Lower leg skin (tissue), 3 donors: ENCODE measurements at regions not wholly inside any gene's neighbourhood (a gene's known extent, or its start where the extent isn't known, plus 50 kb on each side); places are given as distances from the start of the nearest gene placed in this dataset.

ENCODE experiments used
- POLR2A ChIP-seq, 2 donors: fragments of 450-650 bp; IDR thresholded peaks; one replicate each; pipeline ENCODE4 v1.6.1; 2016 to 2017; ENCODE audit warnings: antibody characterized with exemption in 2 of 2, mild to moderate bottlenecking in 1 of 2, moderate library complexity in 1 of 2
- TF ChIP-seq, protein P1 (sequence below), 3 donors: fragments of 450-650 bp; IDR thresholded peaks; one replicate each; pipeline ENCODE4 v1.5.1; 2016; ENCODE audit warnings: antibody characterized with exemption in 3 of 3, mild to moderate bottlenecking in 3 of 3, moderate library complexity in 2 of 3

DNA sequence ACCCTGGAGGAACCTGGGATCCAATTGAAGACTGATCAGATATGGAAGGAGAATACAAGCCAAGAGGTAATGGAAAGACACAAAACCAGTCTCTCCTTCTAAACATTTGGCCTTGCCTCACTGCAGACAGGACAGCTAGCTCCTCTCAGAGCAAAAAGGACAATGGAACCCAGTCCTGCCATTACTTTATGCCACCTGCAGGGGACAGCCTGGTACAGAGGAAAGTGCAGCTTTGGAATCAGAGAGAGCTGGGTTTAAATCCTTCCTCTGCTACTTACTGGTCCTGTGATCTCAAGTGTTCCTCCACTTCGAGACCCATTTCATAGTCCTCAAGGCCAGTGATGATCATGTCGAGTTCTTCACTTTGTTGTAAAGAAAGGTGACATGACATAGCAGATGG, 159.4 kb upstream of the SMAD3 start:
- TF ChIP-seq, protein P1, sequence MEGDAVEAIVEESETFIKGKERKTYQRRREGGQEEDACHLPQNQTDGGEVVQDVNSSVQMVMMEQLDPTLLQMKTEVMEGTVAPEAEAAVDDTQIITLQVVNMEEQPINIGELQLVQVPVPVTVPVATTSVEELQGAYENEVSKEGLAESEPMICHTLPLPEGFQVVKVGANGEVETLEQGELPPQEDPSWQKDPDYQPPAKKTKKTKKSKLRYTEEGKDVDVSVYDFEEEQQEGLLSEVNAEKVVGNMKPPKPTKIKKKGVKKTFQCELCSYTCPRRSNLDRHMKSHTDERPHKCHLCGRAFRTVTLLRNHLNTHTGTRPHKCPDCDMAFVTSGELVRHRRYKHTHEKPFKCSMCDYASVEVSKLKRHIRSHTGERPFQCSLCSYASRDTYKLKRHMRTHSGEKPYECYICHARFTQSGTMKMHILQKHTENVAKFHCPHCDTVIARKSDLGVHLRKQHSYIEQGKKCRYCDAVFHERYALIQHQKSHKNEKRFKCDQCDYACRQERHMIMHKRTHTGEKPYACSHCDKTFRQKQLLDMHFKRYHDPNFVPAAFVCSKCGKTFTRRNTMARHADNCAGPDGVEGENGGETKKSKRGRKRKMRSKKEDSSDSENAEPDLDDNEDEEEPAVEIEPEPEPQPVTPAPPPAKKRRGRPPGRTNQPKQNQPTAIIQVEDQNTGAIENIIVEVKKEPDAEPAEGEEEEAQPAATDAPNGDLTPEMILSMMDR (IDR thresholded peaks at IDR 0.05): no peak
- no peak for TF ChIP-seq POLR2A (IDR thresholded peaks at IDR 0.05)
